ENCODE measurements at regions not wholly inside any gene's neighbourhood (a gene's known extent, or its start where the extent isn't known, plus 50 kb on each side); places are given as distances from the start of the nearest gene placed in this dataset.
"Not testable (repeated sequence)": the region's sequence is repeated elsewhere in the genome, so short reads cannot be mapped to it uniquely, and the experiment has no call there.

DNA sequence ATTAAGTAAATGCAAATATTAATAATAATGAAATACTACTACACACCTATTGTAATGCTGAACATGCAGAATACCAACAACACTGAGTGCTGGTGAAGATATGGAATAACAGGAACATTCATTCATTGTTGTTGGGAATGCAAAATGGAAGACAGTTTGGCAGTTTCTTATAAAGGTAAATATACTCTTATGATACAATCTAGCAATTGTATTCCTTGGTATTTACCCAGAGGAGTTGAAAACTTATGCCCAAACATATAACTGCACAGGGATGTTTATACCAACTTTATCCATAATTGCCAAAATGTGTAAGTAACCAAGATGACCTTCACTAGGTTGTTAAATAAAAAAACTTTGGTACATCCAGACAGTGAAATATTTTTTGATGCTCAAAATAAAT is 636.8 kb downstream of the PRR16 start:
- no peak for DNase-seq

- DNase-seq, result no peak
Observed at GRCh38 chr5:121105921-121106320, 641.8 kb downstream of the PRR16 start.

DNA sequence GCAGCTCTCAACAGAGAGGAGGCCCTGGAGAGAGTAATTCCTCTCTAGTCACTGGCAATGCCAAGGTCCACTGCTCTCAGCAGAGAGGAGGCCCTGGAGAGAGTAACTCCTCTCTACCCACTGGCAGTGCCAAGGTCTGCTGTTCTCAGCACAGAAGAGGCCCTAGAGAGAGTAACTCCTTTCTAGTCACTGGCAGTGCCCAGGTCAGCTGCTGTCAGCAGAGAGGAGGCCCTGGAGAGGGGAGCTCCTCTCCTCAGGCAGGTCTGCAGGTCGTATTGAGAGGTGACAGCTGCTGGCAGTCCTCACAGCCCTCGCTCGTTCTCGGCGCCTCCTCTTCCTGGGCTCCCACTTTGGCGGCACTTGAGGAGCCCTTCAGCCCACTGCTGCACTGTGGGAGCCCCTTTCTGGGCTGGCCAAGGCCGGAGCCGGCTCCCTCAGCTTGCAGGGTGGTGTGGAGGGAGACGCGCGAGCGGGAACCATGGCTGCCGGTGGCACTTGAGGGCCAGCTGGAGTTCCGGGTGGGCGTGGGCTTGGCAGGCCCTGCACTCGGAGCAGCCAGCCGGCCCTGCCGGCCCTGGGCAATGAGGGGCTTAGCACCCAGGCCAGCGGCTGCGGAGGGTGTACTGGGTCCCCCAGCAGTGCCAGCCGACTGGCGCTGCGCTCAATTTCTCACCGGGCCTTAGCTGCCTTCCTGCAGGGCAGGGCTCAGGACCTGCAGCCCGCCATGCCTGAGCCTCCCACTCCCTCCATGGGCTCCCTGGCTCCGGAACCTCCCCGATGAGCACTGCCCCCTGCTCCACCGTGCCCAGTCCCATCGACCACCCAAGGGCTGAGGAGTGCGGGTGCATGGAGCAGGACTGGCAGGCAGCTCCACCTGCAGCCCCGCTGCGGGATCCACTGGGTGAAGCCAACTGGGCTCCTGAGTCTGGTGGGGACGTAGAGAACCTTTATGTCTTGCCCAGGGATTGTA is 642.9 kb downstream of the PRR16 start:
- not testable (repeated sequence) for DNase-seq

DNA sequence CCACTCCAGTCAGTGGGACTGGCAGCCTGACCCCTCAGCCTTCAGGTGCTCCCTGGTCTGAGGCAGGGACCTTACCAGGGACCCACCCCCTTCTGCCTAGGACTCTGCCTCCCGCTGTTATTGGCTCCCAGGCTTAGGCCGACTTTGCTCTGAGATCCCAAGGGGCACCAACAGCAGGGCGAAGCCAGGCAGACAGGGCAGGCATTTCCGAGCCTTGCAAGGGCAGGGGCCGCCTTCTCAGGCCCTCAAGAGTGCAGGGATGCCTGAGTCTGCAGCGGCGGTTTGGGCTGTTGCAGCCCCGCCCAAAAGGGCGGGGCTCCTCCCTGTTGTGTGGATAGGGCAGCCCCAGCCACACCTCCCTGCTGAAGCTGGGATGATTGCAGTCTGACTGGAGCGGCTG is 644.6 kb downstream of the PRR16 start:
- no peak for DNase-seq

- DNase-seq, result no peak
Observed at GRCh38 chr5:121109817-121110216, 645.7 kb downstream of the PRR16 start.

GRCh38 chr5:121121786-121122185 is 657.7 kb downstream of the PRR16 start:
- DNase-seq, result no peak

DNA sequence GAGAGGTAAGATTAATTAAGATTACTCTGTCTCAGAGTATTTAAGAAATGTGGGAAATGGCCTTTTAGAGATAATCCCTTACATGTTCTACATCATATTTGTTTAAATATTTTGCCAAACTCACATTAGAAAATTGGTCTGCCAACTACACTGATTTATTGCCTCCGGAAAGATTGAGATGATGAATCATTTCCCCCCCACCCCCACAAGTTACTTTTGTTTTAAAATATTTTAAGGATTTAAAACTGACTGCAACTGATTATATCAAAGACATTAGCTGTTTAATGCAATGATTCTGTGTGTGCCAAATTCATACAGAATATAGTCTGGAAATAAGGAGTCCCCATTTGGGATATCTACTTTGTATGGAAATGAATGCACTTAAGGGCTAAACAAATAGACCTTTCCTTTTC is 674.4 kb downstream of the PRR16 start:
- no peak for DNase-seq

DNA sequence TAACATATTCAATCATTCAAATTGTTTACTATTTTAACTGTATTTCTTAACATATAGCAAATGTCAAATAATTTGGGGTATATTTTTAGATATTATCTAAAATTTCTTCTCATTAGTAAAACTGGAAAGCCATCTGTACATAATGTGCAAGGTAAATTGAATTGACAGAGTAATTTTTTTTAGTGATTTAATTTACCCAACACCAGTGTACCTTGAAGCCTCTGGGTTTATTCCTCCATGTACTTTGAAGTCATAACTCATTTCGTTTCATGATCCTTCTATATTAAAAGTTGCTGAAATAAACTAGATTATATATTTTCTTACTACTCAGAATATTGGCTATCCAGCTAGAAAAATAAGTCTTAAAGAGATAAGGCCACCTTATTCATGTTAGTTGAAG is 674.9 kb downstream of the PRR16 start:
- DNase-seq, result no peak

DNA sequence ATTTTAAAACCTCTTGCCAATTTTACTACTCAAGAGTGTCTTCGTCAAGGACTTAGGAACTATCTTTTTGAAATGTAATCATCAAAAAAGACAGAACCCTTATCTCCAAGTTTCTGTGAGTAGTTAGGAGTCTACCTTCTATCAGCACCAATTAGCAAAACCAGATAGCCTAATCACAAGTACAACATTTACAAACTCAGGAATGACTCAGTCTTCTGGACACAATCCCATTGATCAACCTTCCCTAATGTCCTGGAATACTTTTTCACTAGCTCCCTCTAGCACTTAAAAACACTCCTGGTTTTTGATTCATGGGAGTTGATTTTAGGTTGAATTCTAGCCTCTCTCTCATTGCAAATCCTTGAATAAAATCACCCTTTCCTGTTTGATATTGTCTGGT is 680.7 kb downstream of the PRR16 start:
- peak in 1 of 3 donors; percentile 2 for DNase-seq

DNA sequence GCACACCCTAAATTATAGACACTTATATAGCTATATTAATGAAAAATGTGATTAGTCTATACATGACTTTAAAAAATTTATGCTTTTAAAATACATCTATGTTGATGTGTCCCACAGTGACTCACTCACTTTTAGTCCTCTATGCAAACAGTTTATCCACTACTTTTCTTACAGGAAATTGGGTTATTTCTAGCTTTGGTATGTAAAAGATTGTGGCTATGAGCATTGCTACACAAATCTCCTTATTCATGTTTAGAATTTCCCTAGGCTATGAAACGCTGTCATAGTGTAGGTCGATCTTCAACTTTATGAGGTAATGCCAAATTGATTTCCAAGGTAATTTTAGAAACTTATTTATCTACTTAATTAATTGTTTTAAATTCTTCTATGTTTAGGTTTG is 687.4 kb downstream of the PRR16 start:
- DNase-seq, result no peak

- DNase-seq, result no peak
Observed at GRCh38 chr5:121152411-121152810, 688.3 kb downstream of the PRR16 start.

DNA sequence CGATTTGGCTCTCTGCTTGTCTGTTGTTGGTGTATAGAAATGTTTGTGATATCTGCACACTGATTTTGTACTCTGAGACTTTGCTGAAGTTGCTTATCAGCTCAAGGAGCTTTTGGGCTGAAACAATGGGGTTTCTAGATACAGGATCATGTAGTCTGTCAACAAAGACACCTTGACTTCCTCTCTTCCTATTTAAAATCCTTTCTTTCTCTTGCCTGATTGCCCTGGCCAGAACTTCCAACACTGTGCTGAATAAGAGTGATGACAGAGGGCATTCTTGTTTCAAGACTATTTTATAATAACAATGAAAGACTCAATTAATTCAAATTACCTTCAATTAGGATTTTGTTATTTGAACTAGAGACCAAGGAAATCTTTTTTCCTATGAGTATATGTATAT is 692.5 kb downstream of the PRR16 start:
- no peak for DNase-seq

DNA sequence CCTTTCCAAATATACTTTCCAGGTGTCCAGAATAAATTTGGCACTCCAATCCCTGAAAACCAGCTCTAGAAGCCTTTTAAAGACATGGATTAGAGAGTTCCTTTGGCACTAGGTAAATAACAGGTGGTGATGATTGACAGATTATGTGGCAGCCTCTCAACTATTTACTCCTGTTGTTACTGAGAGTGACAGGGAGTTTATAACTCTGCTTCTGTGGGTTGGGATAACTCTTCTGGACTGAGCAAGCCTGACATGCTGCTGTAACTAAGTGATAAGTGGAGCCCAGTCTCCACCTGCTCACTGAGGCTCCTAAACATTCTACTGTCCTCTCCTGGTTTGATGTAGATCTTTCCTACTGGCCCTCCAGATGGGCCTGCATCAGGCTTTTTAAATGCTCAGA is 693.2 kb upstream of the FTMT start:
- DNase-seq, result peak; percentile 4 to 49 (median 17)

DNA sequence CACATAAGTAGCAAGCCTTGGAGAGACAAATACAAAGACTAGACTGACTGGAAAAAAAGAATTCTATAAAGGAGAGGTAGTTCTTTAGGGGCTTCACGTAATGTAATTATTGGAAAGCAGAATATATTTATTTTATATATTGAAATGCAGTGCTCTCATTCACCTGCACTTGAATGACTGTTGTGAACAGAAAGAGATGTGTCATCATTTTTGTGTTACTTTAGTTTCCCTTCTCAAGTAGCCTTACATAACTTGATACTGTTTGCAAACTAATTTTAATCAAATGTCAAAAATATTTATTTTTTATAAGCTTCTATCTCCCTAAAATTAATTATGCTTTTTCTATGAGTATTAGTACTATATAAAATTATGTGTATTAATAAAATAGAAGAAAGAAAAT is 691.1 kb upstream of the FTMT start:
- DNase-seq, result no peak

GRCh38 chr5:121164632-121165031 is 687.0 kb upstream of the FTMT start:
- DNase-seq, result no peak

- DNase-seq, result no peak
Observed at GRCh38 chr5:121171361-121171760, 680.3 kb upstream of the FTMT start.

DNA sequence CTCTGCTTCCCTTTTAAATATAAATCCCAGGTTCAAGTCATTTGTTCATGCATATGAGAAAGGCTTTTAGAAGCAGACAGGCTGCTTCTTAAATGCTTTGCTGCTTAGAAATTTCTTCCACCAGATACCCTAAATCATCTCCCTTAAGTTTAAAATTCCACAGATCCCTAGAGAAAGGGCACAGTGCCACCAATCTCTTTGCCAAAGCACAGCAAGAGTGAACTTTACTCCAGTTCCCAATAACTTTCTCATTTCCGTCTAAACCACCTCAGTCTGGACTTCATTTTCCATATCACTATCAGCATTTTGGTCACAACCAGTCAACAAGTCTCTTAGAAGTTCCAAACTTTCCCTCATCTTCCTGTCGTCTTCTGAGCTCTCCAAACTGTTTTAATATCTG is 679.8 kb upstream of the FTMT start:
- no peak for DNase-seq

GRCh38 chr5:121174351-121174750 is 677.3 kb upstream of the FTMT start:
- no peak for DNase-seq

DNA sequence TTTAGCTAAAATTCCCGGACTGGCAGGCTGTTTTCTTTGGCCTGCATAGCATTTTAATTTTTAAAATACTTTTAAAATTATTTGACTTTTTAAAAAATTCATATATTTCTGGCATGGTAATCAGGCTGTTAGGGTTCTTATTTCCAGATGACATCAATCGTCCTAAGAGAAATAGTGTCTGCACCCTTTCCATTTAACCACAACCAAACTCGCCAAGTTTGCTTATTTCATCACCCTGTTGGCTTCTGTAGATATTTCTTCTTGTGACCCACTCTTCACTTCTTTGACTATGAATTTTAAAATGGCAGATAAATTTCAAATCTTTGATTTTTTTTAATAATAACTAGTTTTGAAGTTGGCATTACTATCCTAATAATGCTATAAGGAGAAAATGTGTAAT is 675.7 kb upstream of the FTMT start:
- DNase-seq, result no peak

- DNase-seq, result no peak
Observed at GRCh38 chr5:121182788-121183490, 668.7 kb upstream of the FTMT start.

DNA sequence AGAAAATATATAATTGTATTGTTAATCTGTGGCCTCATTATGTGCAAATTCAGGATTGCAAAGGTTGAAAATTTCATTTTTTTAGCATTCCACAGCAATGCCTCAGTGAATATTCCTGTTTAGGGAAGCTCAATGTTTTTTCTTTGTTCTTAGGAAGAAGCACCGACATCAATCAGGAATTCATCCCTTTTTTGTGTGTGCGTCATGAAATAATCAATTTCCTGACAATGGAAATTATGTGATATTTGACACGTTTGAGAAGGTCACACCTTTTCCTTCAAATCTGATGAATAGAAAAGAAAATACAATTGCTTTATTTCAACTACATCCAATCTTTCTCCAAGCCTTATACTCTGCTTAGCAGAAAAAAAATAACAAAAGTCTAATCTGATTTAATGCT is 662.8 kb upstream of the FTMT start:
- DNase-seq, result no peak

- peak; percentile 27 to 52 (median 42) for DNase-seq
Observed at GRCh38 chr5:121189342-121190305, 662.1 kb upstream of the FTMT start.
